Panc1 (cell line): ENCODE measurements at regions not wholly inside any gene's neighbourhood (a gene's known extent, or its start where the extent isn't known, plus 50 kb on each side); places are given as distances from the start of the nearest gene placed in this dataset.

Source experiments
- POLR2AphosphoS5 ChIP-seq: IDR thresholded peaks from 2 replicates; pipeline ENCODE4 v1.6.1; 2012; ENCODE audit warnings: mild to moderate bottlenecking, low read depth, low read length, moderate library complexity
- TCF7L2 ChIP-seq: IDR thresholded peaks from 2 replicates; pipeline ENCODE4 v1.6.1; 2011; ENCODE audit warnings: mild to moderate bottlenecking, low read depth, low read length, inconsistent platforms
- TF ChIP-seq, protein P1 (sequence below): fragments of 450-650 bp; IDR thresholded peaks from 2 replicates; pipeline ENCODE4 v1.5.1; 2017; ENCODE audit warnings: mild to moderate bottlenecking

DNA sequence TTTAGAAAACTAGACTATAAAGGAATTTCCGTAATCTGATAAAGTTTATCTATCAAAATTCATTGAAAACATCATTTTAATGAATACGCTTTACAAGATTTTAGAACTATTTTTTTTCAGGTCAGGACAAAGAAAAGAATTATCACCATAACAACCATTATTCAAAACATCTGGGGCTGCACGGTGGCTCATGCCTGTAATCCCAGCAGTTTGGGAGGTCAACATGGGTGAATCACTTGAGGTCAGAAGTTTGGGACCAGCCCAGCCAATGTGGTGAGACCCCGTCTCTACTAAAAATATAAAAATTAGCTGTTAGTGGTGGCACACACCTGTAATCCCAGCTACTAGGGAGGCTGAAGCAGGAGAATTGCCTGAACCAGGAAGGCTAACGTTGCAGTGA is 260.4 kb downstream of the WNT5A start:
- TF ChIP-seq, protein P1, sequence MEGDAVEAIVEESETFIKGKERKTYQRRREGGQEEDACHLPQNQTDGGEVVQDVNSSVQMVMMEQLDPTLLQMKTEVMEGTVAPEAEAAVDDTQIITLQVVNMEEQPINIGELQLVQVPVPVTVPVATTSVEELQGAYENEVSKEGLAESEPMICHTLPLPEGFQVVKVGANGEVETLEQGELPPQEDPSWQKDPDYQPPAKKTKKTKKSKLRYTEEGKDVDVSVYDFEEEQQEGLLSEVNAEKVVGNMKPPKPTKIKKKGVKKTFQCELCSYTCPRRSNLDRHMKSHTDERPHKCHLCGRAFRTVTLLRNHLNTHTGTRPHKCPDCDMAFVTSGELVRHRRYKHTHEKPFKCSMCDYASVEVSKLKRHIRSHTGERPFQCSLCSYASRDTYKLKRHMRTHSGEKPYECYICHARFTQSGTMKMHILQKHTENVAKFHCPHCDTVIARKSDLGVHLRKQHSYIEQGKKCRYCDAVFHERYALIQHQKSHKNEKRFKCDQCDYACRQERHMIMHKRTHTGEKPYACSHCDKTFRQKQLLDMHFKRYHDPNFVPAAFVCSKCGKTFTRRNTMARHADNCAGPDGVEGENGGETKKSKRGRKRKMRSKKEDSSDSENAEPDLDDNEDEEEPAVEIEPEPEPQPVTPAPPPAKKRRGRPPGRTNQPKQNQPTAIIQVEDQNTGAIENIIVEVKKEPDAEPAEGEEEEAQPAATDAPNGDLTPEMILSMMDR, result no peak
- no peak for TF ChIP-seq POLR2AphosphoS5
- no peak for TF ChIP-seq TCF7L2
